ENCODE measurements at regions not wholly inside any gene's neighbourhood (a gene's known extent, or its start where the extent isn't known, plus 50 kb on each side); places are given as distances from the start of the nearest gene placed in this dataset.

GRCh38 chr1:104387716-104388508 is 638.2 kb downstream of the AMY1C start:
- DNase-seq (ENCODE audit: low spot score): no peak
- no peak for ATAC-seq
- intact Hi-C loops (cut with DNase I): no loop called here

- DNase-seq (ENCODE audit: low spot score) (no peak), ATAC-seq (no peak)
- intact Hi-C loops (cut with DNase I): no loop called here
Observed at GRCh38 chr1:104392552-104392951, 642.9 kb downstream of the AMY1C start.

- DNase-seq (ENCODE audit: low spot score) (no peak), ATAC-seq (no peak)
- intact Hi-C loops (cut with DNase I): no loop called here
Observed at GRCh38 chr1:104402178-104402577, 652.5 kb downstream of the AMY1C start.

GRCh38 chr1:104403883-104404282 is 654.2 kb downstream of the AMY1C start:
- DNase-seq (ENCODE audit: low spot score) (no peak), ATAC-seq (no peak)
- intact Hi-C loops (cut with DNase I): no loop called here

- no peak for ATAC-seq
- DNase-seq (ENCODE audit: low spot score): no peak
- intact Hi-C loops (cut with DNase I): no loop called here
Observed at GRCh38 chr1:104406728-104407127, 657.0 kb downstream of the AMY1C start.

- ATAC-seq (no peak), DNase-seq (ENCODE audit: low spot score) (no peak)
- intact Hi-C loops (cut with DNase I): no loop called here
Observed at GRCh38 chr1:104408268-104408667, 658.6 kb downstream of the AMY1C start.

- DNase-seq (ENCODE audit: low spot score): no peak
- ATAC-seq: no peak
- intact Hi-C loops (cut with DNase I): no loop called here
Observed at GRCh38 chr1:104435255-104435654, 685.6 kb downstream of the AMY1C start.

GRCh38 chr1:104440011-104440410 is 690.3 kb downstream of the AMY1C start:
- intact Hi-C loops (cut with DNase I): no loop called here
- ATAC-seq: no peak
- DNase-seq (ENCODE audit: low spot score): no peak

- ATAC-seq (no peak), DNase-seq (ENCODE audit: low spot score) (no peak)
- intact Hi-C loops (cut with DNase I): no loop called here
Observed at GRCh38 chr1:104456724-104457123, 707.0 kb downstream of the AMY1C start.

- no peak for DNase-seq (ENCODE audit: low spot score)
- intact Hi-C loops (cut with DNase I): no loop called here
- ATAC-seq: no peak
Observed at GRCh38 chr1:104459886-104460285, 710.2 kb downstream of the AMY1C start.

GRCh38 chr1:104460880-104461279 is 711.2 kb downstream of the AMY1C start:
- DNase-seq (ENCODE audit: low spot score): no peak
- ATAC-seq: no peak
- intact Hi-C loops (cut with DNase I): no loop called here

- ATAC-seq (no peak), DNase-seq (ENCODE audit: low spot score) (no peak)
- intact Hi-C loops (cut with DNase I): no loop called here
Observed at GRCh38 chr1:104463126-104463697, 713.5 kb downstream of the AMY1C start.

- DNase-seq (ENCODE audit: low spot score): no peak
- ATAC-seq: no peak
- intact Hi-C loops (cut with DNase I): no loop called here
Observed at GRCh38 chr1:104466068-104466467, 716.4 kb downstream of the AMY1C start.

GRCh38 chr1:104467590-104467989 is 717.9 kb downstream of the AMY1C start:
- intact Hi-C loops (cut with DNase I): no loop called here
- DNase-seq (ENCODE audit: low spot score) (no peak), ATAC-seq (no peak)

- intact Hi-C loops (cut with DNase I): no loop called here
- no peak for ATAC-seq
Observed at GRCh38 chr1:104468282-104468681, 718.6 kb downstream of the AMY1C start.

GRCh38 chr1:104476126-104476525 is 726.4 kb downstream of the AMY1C start:
- DNase-seq (ENCODE audit: low spot score) (no peak), ATAC-seq (no peak)
- intact Hi-C loops (cut with DNase I): no loop called here

More at GRCh38 chr1:104468282-104468681, 718.6 kb downstream of the AMY1C start:
- no peak for DNase-seq (ENCODE audit: low spot score)

- intact Hi-C loops (cut with DNase I): no loop called here
- DNase-seq (ENCODE audit: low spot score) (no peak), ATAC-seq (no peak)
Observed at GRCh38 chr1:104488296-104489015, 738.8 kb downstream of the AMY1C start.

GRCh38 chr1:104526158-104526795 is 776.6 kb downstream of the AMY1C start:
- DNase-seq (ENCODE audit: low spot score): no peak
- intact Hi-C loops (cut with DNase I): no loop called here
- ATAC-seq: no peak

- no peak for ATAC-seq
- intact Hi-C loops (cut with DNase I): no loop called here
- DNase-seq (ENCODE audit: low spot score): no peak
Observed at GRCh38 chr1:104531990-104532389, 782.3 kb downstream of the AMY1C start.

GRCh38 chr1:104574620-104575019 is 824.9 kb downstream of the AMY1C start:
- ATAC-seq: no peak
- intact Hi-C loops (cut with DNase I): no loop called here
- DNase-seq (ENCODE audit: low spot score): no peak
